Nephron progenitor cell (in vitro differentiated cells): ENCODE measurements at regions not wholly inside any gene's neighbourhood (a gene's known extent, or its start where the extent isn't known, plus 50 kb on each side); places are given as distances from the start of the nearest gene placed in this dataset.

ENCODE experiments used
- DNase-seq: peaks from one replicate; pipeline ENCODE4 v3.0.0; 2021
- H3K27ac Mint-ChIP-seq: 2 replicates; pipeline ENCODE4 v1.8.0; 2021; ENCODE audit warnings: mild to moderate bottlenecking, moderate library complexity, mixed read lengths
- H3K27me3 Mint-ChIP-seq: 2 replicates; pipeline ENCODE4 v1.8.0; 2021; ENCODE audit warnings: mild to moderate bottlenecking, low read depth, mixed read lengths; ENCODE audit not compliant: poor library complexity
- H3K36me3 Mint-ChIP-seq: 2 replicates; pipeline ENCODE4 v1.8.0; 2021; ENCODE audit warnings: low read depth, mixed read lengths
- H3K4me1 Mint-ChIP-seq: 2 replicates; pipeline ENCODE4 v1.8.0; 2021; ENCODE audit warnings: mixed read lengths
- H3K4me3 Mint-ChIP-seq: 2 replicates; pipeline ENCODE4 v1.8.0; 2021; ENCODE audit warnings: mild to moderate bottlenecking, moderate library complexity, mixed read lengths
- H3K9me3 Mint-ChIP-seq: 2 replicates; pipeline ENCODE4 v1.8.0; 2021; ENCODE audit warnings: mild to moderate bottlenecking, moderate library complexity, mixed read lengths
- CTCF ChIP-seq: fragments of 200-600 bp; sonication (generic); IDR thresholded peaks from 2 replicates; pipeline ENCODE4 v1.5.0; 2021; ENCODE audit warnings: antibody characterized with exemption

GRCh38 chr16:50475170-50475569 lies 73.0 kb upstream of the NKD1 start:
- no peak for DNase-seq
- no peak overlapping the region for H3K4me3 Mint-ChIP-seq
- no peak overlapping the region for H3K27ac Mint-ChIP-seq
- no peaks in the 10 kb centered on the region for H3K27me3 Mint-ChIP-seq
- no peak for TF ChIP-seq CTCF
- peaks cover 79% of the 10 kb centered on the region for H3K4me1 Mint-ChIP-seq
- H3K9me3 Mint-ChIP-seq: peaks cover 12% of the 10 kb centered on the region
- peaks cover 5% of the 10 kb centered on the region for H3K36me3 Mint-ChIP-seq

GRCh38 chr16:50474138-50474537 lies 74.1 kb upstream of the NKD1 start:
- Mint-ChIP-seq H3K27me3 (no peaks in the 10 kb centered on the region), H3K4me3 (no peak overlapping the region), H3K4me1 (peaks cover 83% of the 10 kb centered on the region), H3K27ac (peak overlapping the region; percentile 78), H3K9me3 (peaks cover 12% of the 10 kb centered on the region), H3K36me3 (peaks cover 5% of the 10 kb centered on the region)
- DNase-seq: no peak
- no peak for TF ChIP-seq CTCF

GRCh38 chr16:50473356-50473945 lies 74.7 kb upstream of the NKD1 start:
- H3K4me3 Mint-ChIP-seq: no peak overlapping the region
- no peak for DNase-seq
- H3K9me3 Mint-ChIP-seq: peaks cover 12% of the 10 kb centered on the region
- no peak for TF ChIP-seq CTCF
- H3K27ac Mint-ChIP-seq: peak overlapping the region; percentile 78
- H3K36me3 Mint-ChIP-seq: peaks cover 5% of the 10 kb centered on the region
- H3K4me1 Mint-ChIP-seq: peaks cover 88% of the 10 kb centered on the region
- H3K27me3 Mint-ChIP-seq: no peaks in the 10 kb centered on the region

GRCh38 chr16:50472472-50472871 lies 75.7 kb upstream of the NKD1 start:
- no peak for TF ChIP-seq CTCF
- no peak for DNase-seq

GRCh38 chr16:50470687-50471086 lies 77.5 kb upstream of the NKD1 start:
- DNase-seq: no peak
- no peaks in the 10 kb centered on the region for H3K27me3 Mint-ChIP-seq
- no peak for TF ChIP-seq CTCF
- no peak overlapping the region for H3K27ac Mint-ChIP-seq
- peaks cover 83% of the 10 kb centered on the region for H3K4me1 Mint-ChIP-seq
- peaks cover 12% of the 10 kb centered on the region for H3K9me3 Mint-ChIP-seq
- H3K36me3 Mint-ChIP-seq: peaks cover 5% of the 10 kb centered on the region
- no peak overlapping the region for H3K4me3 Mint-ChIP-seq

More at GRCh38 chr16:50472472-50472871, 75.7 kb upstream of the NKD1 start:
- no peak overlapping the region for H3K4me3 Mint-ChIP-seq
- no peak overlapping the region for H3K27ac Mint-ChIP-seq
- peaks cover 12% of the 10 kb centered on the region for H3K9me3 Mint-ChIP-seq
- H3K27me3 Mint-ChIP-seq: no peaks in the 10 kb centered on the region
- peaks cover 82% of the 10 kb centered on the region for H3K4me1 Mint-ChIP-seq
- H3K36me3 Mint-ChIP-seq: peaks cover 5% of the 10 kb centered on the region

- Mint-ChIP-seq H3K4me3 (peak overlapping the region; percentile 56), H3K27ac (peak overlapping the region; percentile 41), H3K36me3 (peaks cover 5% of the 10 kb centered on the region), H3K9me3 (peaks cover 12% of the 10 kb centered on the region), H3K4me1 (peaks cover 83% of the 10 kb centered on the region), H3K27me3 (no peaks in the 10 kb centered on the region)
- no peak for TF ChIP-seq CTCF
- DNase-seq: peak; percentile 68
Measured at GRCh38 chr16:50469744-50470321, 78.4 kb upstream of the NKD1 start.
